ENCODE measurements at regions not wholly inside any gene's neighbourhood (a gene's known extent, or its start where the extent isn't known, plus 50 kb on each side); places are given as distances from the start of the nearest gene placed in this dataset.
"Not testable (repeated sequence)": the region's sequence is repeated elsewhere in the genome, so short reads cannot be mapped to it uniquely, and the experiment has no call there.

DNA sequence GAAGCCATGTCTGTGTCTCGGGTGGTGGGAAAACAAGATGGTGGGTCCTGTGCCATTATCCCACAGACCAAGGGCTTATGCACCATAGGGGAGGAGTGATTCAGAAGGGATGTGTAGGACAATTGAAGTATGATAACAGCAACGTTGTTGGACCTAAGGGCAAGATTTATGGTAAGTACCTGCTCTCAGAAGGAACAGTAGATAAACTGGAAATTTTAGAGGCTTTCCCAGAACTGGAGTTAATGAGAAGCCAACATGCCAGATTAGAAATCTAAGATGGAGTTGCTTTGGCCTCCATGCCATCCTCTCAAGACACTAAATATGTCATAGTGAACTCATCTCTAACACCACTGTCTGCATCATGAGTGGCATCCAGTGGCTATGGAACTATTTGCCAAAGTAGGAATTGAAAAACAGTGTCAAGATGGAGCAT, 84.7 kb upstream of the MYLIP start:
- no peak for DNase-seq
- Histone ChIP-seq H3K9me3 (ENCODE audit: control insufficient read depth, low read length) (peaks cover 2% of the 10 kb centered on the region), H3K4me1 (ENCODE audit: control insufficient read depth in 1 of 2, insufficient read depth in 2 of 2, low read length in 2 of 2) (no peaks in the 10 kb centered on the region), H3K27me3 (ENCODE audit: control insufficient read depth in 1 of 2, insufficient read depth in 2 of 2, low read length in 1 of 2) (no peaks in the 10 kb centered on the region), H3K36me3 (ENCODE audit: control insufficient read depth in 1 of 2, insufficient read depth in 2 of 2, low read length in 1 of 2) (no peaks in the 10 kb centered on the region), H3K4me3 (ENCODE audit: low read length in 2 of 2) (no peak overlapping the region), H3K27ac (ENCODE audit: low read depth in 1 of 2, low read length in 2 of 2) (no peak overlapping the region)
- no peak for ATAC-seq (ENCODE audit: low FRiP score)
- 78 to 88% methylated on average over 2 of the region's 2 CpGs for WGBS, 2 donors
- intact Hi-C loops (cut with DNase I): no loop called here

GRCh38 chr6:16043171-16044135, 85.4 kb upstream of the MYLIP start:
- H3K27ac ChIP-seq (ENCODE audit: low read depth in 1 of 2, low read length in 2 of 2): no peak overlapping the region
- DNase-seq (no peak), ATAC-seq (ENCODE audit: low FRiP score) (peak; percentile 26)
- no peaks in the 10 kb centered on the region for H3K36me3 ChIP-seq (ENCODE audit: control insufficient read depth in 1 of 2, insufficient read depth in 2 of 2, low read length in 1 of 2)
- intact Hi-C loops (cut with DNase I): no loop called here
- H3K4me1 ChIP-seq (ENCODE audit: control insufficient read depth in 1 of 2, insufficient read depth in 2 of 2, low read length in 2 of 2): no peaks in the 10 kb centered on the region
- H3K4me3 ChIP-seq (ENCODE audit: low read length in 2 of 2): no peak overlapping the region
- peaks cover 2% of the 10 kb centered on the region for H3K9me3 ChIP-seq (ENCODE audit: control insufficient read depth, low read length)
- H3K27me3 ChIP-seq (ENCODE audit: control insufficient read depth in 1 of 2, insufficient read depth in 2 of 2, low read length in 1 of 2): no peaks in the 10 kb centered on the region
- 83 to 87% methylated on average over 5 of the region's 5 CpGs for WGBS, 2 donors

DNA sequence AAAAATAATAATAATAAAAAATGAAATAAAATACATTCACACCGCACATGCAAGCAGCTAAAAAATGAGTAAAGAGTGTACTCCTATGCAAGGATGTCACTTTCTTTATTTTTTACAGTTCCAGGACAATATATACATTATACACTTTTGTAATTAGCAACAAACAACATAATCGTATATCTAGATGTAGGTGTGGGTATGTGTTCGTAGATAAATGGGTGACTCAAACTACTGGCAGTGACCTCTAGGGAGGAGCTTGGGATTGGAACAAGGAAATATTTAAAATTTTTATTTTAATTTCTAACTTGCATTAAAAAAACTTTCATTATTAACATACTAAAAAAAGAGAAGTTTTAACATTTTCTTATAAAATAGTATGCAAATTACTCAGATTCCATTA, 86.1 kb upstream of the MYLIP start:
- WGBS, 2 donors: 75 to 80% methylated on average over 3 of the region's 3 CpGs
- Histone ChIP-seq H3K4me1 (ENCODE audit: control insufficient read depth in 1 of 2, insufficient read depth in 2 of 2, low read length in 2 of 2) (no peaks in the 10 kb centered on the region), H3K27ac (ENCODE audit: low read depth in 1 of 2, low read length in 2 of 2) (no peak overlapping the region), H3K27me3 (ENCODE audit: control insufficient read depth in 1 of 2, insufficient read depth in 2 of 2, low read length in 1 of 2) (no peaks in the 10 kb centered on the region), H3K9me3 (ENCODE audit: control insufficient read depth, low read length) (peaks cover 2% of the 10 kb centered on the region), H3K36me3 (ENCODE audit: control insufficient read depth in 1 of 2, insufficient read depth in 2 of 2, low read length in 1 of 2) (no peaks in the 10 kb centered on the region), H3K4me3 (ENCODE audit: low read length in 2 of 2) (no peak overlapping the region)
- DNase-seq (no peak), ATAC-seq (ENCODE audit: low FRiP score) (no peak)
- intact Hi-C loops (cut with DNase I): no loop called here

- H3K27me3 ChIP-seq (ENCODE audit: control insufficient read depth in 1 of 2, insufficient read depth in 2 of 2, low read length in 1 of 2): no peaks in the 10 kb centered on the region
- 81 to 83% methylated on average over 2 of the region's 2 CpGs for WGBS, 2 donors
- H3K4me1 ChIP-seq (ENCODE audit: control insufficient read depth in 1 of 2, insufficient read depth in 2 of 2, low read length in 2 of 2): no peaks in the 10 kb centered on the region
- H3K36me3 ChIP-seq (ENCODE audit: control insufficient read depth in 1 of 2, insufficient read depth in 2 of 2, low read length in 1 of 2): no peaks in the 10 kb centered on the region
- DNase-seq (no peak), ATAC-seq (ENCODE audit: low FRiP score) (no peak)
- H3K27ac ChIP-seq (ENCODE audit: low read depth in 1 of 2, low read length in 2 of 2): no peak overlapping the region
- H3K4me3 ChIP-seq (ENCODE audit: low read length in 2 of 2): no peak overlapping the region
- peaks cover 2% of the 10 kb centered on the region for H3K9me3 ChIP-seq (ENCODE audit: control insufficient read depth, low read length)
- intact Hi-C loops (cut with DNase I): no loop called here
These were observed 87.6 kb upstream of the MYLIP start for GRCh38 chr6:16041327-16041726.

GRCh38 chr6:16040628-16040974, 88.3 kb upstream of the MYLIP start:
- DNase-seq: no peak
- intact Hi-C loops (cut with DNase I): no loop called here
- no peak overlapping the region for H3K4me3 ChIP-seq (ENCODE audit: low read length in 2 of 2)
- H3K9me3 ChIP-seq (ENCODE audit: control insufficient read depth, low read length): peaks cover 2% of the 10 kb centered on the region
- no peak overlapping the region for H3K27ac ChIP-seq (ENCODE audit: low read depth in 1 of 2, low read length in 2 of 2)
- no peaks in the 10 kb centered on the region for H3K27me3 ChIP-seq (ENCODE audit: control insufficient read depth in 1 of 2, insufficient read depth in 2 of 2, low read length in 1 of 2)
- no peaks in the 10 kb centered on the region for H3K36me3 ChIP-seq (ENCODE audit: control insufficient read depth in 1 of 2, insufficient read depth in 2 of 2, low read length in 1 of 2)
- no peaks in the 10 kb centered on the region for H3K4me1 ChIP-seq (ENCODE audit: control insufficient read depth in 1 of 2, insufficient read depth in 2 of 2, low read length in 2 of 2)
- WGBS, 2 donors: 90 to 99% methylated on average over 15 of the region's 15 CpGs
- no peak for ATAC-seq (ENCODE audit: low FRiP score)

GRCh38 chr6:16039892-16040627, 88.8 kb upstream of the MYLIP start:
- H3K27ac ChIP-seq (ENCODE audit: low read depth in 1 of 2, low read length in 2 of 2); intact Hi-C loops (cut with DNase I); H3K4me1 ChIP-seq (ENCODE audit: control insufficient read depth in 1 of 2, insufficient read depth in 2 of 2, low read length in 2 of 2); DNase-seq; H3K27me3 ChIP-seq (ENCODE audit: control insufficient read depth in 1 of 2, insufficient read depth in 2 of 2, low read length in 1 of 2); H3K4me3 ChIP-seq (ENCODE audit: low read length in 2 of 2); H3K36me3 ChIP-seq (ENCODE audit: control insufficient read depth in 1 of 2, insufficient read depth in 2 of 2, low read length in 1 of 2); H3K9me3 ChIP-seq (ENCODE audit: control insufficient read depth, low read length); ATAC-seq (ENCODE audit: low FRiP score): not testable (repeated sequence)
- 97 to 98% methylated on average over 17 of the region's 17 CpGs for WGBS, 2 donors

DNA sequence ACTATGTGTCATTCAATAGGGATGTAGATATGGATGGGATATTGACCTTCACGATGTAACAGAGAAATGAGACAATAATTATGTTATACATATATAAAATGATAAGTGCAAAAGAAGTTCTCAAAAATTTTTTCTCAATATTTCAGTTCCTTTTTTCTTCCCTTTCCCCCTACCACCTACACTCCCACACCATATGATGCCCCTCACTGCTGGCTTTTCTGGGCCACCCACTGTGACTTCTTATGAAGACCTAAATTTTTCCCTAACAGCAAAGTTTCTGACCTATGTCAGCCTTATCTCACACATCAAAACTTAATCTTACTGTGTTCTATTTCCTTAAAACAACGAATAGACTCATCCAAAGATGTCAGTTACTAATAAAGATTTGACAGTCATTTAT, 89.9 kb upstream of the MYLIP start:
- Histone ChIP-seq H3K27ac (ENCODE audit: low read depth in 1 of 2, low read length in 2 of 2) (no peak overlapping the region), H3K9me3 (ENCODE audit: control insufficient read depth, low read length) (peaks cover 2% of the 10 kb centered on the region), H3K36me3 (ENCODE audit: control insufficient read depth in 1 of 2, insufficient read depth in 2 of 2, low read length in 1 of 2) (no peaks in the 10 kb centered on the region), H3K4me3 (ENCODE audit: low read length in 2 of 2) (no peak overlapping the region), H3K27me3 (ENCODE audit: control insufficient read depth in 1 of 2, insufficient read depth in 2 of 2, low read length in 1 of 2) (no peaks in the 10 kb centered on the region), H3K4me1 (ENCODE audit: control insufficient read depth in 1 of 2, insufficient read depth in 2 of 2, low read length in 2 of 2) (no peaks in the 10 kb centered on the region)
- DNase-seq: no peak
- ATAC-seq (ENCODE audit: low FRiP score): no peak
- intact Hi-C loops (cut with DNase I): no loop called here
- WGBS, 2 donors: 65 to 67% methylated on average over 2 of the region's 2 CpGs

- DNase-seq (no peak), ATAC-seq (ENCODE audit: low FRiP score) (no peak)
- Histone ChIP-seq H3K4me1 (ENCODE audit: control insufficient read depth in 1 of 2, insufficient read depth in 2 of 2, low read length in 2 of 2) (no peaks in the 10 kb centered on the region), H3K9me3 (ENCODE audit: control insufficient read depth, low read length) (peaks cover 2% of the 10 kb centered on the region), H3K36me3 (ENCODE audit: control insufficient read depth in 1 of 2, insufficient read depth in 2 of 2, low read length in 1 of 2) (no peaks in the 10 kb centered on the region), H3K4me3 (ENCODE audit: low read length in 2 of 2) (no peak overlapping the region), H3K27ac (ENCODE audit: low read depth in 1 of 2, low read length in 2 of 2) (no peak overlapping the region), H3K27me3 (ENCODE audit: control insufficient read depth in 1 of 2, insufficient read depth in 2 of 2, low read length in 1 of 2) (no peaks in the 10 kb centered on the region)
- intact Hi-C loops (cut with DNase I): no loop called here
- 82 to 83% methylated on average over 4 of the region's 4 CpGs for WGBS, 2 donors
These were observed 93.3 kb upstream of the MYLIP start for GRCh38 chr6:16035488-16036080.
